Skeletal muscle satellite cell (primary cell): ENCODE measurements at regions not wholly inside any gene's neighbourhood (a gene's known extent, or its start where the extent isn't known, plus 50 kb on each side); places are given as distances from the start of the nearest gene placed in this dataset.
A peak's percentile ranks its signal among the peaks of the same experiment; 100 is the strongest.

Experiments
- H3K27me3 ChIP-seq: 2 replicates; pipeline ENCODE4 v1.7.0; 2013; ENCODE audit warnings: low read length; ENCODE audit not compliant: control insufficient read depth, insufficient read depth
- H3K36me3 ChIP-seq: 2 replicates; pipeline ENCODE4 v1.7.0; 2013; ENCODE audit warnings: mild to moderate bottlenecking, control low read depth, low read length; ENCODE audit not compliant: insufficient read depth
- H3K4me1 ChIP-seq: 2 replicates; pipeline ENCODE4 v1.7.0; 2013; ENCODE audit warnings: low read length; ENCODE audit not compliant: control insufficient read depth, insufficient read depth
- H3K4me2 ChIP-seq: 2 replicates; pipeline ENCODE4 v1.7.0; 2013; ENCODE audit warnings: mild to moderate bottlenecking, low read length
- H3K4me3 ChIP-seq: 2 replicates; pipeline ENCODE4 v1.7.0; 2013; ENCODE audit warnings: low read length
- H3K9ac ChIP-seq: 2 replicates; pipeline ENCODE4 v1.7.0; 2013; ENCODE audit warnings: mild to moderate bottlenecking, low read depth, low read length, moderate library complexity
- H3K9me3 ChIP-seq: replicated peaks from 2 replicates; pipeline ENCODE4 v1.7.0; 2013; ENCODE audit warnings: mild to moderate bottlenecking, control low read depth, low read length

DNA sequence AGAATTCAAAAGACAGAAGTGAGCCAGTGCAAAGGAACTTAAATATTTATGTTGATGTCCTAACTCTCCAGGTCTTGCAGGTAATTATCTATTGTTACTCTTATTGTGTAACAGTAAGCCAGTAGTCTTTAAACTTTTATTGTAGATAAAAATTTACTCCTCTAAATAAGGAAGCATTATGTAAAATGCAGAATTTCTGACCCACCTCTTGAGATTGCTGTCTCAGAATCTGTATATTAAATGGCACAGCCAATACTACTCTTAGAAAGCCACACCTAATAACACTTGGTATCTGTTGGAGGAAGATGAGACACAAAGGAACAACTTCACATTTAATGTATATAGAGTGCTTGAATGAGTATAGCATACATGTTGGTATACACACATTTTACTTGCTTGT, 613.5 kb upstream of the ZNF804A start:
- H3K4me2 ChIP-seq = no peak overlapping the region
- H3K4me1 ChIP-seq = no peaks in the 10 kb centered on the region
- no peaks in the 10 kb centered on the region for H3K9me3 ChIP-seq
- H3K4me3 ChIP-seq = no peak overlapping the region
- no peaks in the 10 kb centered on the region for H3K27me3 ChIP-seq
- no peak overlapping the region for H3K9ac ChIP-seq
- H3K36me3 ChIP-seq = no peaks in the 10 kb centered on the region

DNA sequence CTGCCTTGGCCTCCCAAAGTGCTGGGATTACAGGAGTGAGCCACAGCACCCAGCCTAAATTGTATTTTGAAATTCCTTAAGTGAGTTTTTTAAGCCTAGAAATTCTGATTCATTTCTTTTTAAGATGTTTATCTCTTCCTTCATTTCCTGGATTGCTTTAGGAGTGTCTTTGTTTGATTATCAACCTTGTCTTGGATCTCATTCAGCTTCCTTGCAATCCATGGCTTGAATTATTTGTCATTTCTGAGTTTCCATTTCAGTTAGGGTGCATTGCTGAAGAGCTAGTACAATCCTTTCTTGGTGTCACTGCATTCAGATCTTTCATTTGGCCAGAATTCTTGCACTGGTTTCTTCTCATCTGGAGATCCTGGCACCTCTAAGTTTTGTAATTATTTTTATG, 606.4 kb upstream of the ZNF804A start:
- H3K4me2 ChIP-seq = no peak overlapping the region
- H3K9me3 ChIP-seq = no peaks in the 10 kb centered on the region
- H3K36me3 ChIP-seq = no peaks in the 10 kb centered on the region

DNA sequence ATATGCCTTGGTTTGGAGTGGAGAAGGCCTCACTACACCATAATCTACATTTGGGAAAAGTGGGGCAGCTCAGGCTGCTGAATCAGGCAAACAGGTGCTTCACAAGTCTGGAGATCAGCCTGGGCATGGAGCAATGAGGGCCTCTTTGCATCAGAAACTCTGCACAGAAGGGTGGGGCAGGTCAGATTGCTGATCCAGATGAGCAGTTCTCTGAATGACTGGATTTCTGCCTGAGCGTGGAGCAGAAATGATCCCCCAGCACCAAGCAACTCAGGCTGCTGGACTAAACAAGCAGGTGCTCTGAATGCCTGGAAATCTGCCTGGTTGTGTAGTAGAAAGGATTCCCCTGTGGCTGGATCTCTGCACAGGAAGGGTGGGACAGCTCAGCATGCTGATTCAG, 605.3 kb upstream of the ZNF804A start:
- H3K4me2 ChIP-seq = no peak overlapping the region
- H3K36me3 ChIP-seq = no peaks in the 10 kb centered on the region
- H3K4me3 ChIP-seq = no peak overlapping the region
- H3K4me1 ChIP-seq = no peaks in the 10 kb centered on the region
- H3K27me3 ChIP-seq = no peaks in the 10 kb centered on the region
- H3K9ac ChIP-seq = no peak overlapping the region
- H3K9me3 ChIP-seq = no peaks in the 10 kb centered on the region

More for the DNA sequence above, 606.4 kb upstream of the ZNF804A start:
- Histone ChIP-seq H3K4me1 (no peaks in the 10 kb centered on the region), H3K27me3 (no peaks in the 10 kb centered on the region), H3K4me3 (no peak overlapping the region), H3K9ac (no peak overlapping the region)

DNA sequence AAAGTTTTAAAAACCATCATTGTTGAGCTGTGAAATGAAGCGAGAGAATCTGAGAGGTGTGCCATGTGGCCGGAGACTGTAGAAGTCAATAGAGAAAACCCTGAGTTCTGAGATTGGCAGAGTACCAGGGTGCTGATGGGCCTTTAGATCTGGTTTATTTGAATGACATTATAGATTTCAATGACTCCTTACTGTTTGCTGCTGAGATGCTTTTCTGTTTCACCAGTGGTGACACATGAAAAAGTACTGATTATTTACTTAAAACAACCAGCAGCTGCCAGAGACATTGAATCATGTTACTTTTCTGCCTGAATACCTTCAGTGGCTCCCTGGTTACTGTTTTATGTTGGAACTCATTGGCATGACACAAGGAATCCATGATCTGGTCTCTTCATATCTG, 602.7 kb upstream of the ZNF804A start:
- H3K4me1 ChIP-seq = no peaks in the 10 kb centered on the region
- H3K9ac ChIP-seq = no peak overlapping the region
- no peaks in the 10 kb centered on the region for H3K27me3 ChIP-seq
- H3K36me3 ChIP-seq = no peaks in the 10 kb centered on the region
- no peaks in the 10 kb centered on the region for H3K9me3 ChIP-seq
- no peak overlapping the region for H3K4me3 ChIP-seq
- H3K4me2 ChIP-seq = no peak overlapping the region

DNA sequence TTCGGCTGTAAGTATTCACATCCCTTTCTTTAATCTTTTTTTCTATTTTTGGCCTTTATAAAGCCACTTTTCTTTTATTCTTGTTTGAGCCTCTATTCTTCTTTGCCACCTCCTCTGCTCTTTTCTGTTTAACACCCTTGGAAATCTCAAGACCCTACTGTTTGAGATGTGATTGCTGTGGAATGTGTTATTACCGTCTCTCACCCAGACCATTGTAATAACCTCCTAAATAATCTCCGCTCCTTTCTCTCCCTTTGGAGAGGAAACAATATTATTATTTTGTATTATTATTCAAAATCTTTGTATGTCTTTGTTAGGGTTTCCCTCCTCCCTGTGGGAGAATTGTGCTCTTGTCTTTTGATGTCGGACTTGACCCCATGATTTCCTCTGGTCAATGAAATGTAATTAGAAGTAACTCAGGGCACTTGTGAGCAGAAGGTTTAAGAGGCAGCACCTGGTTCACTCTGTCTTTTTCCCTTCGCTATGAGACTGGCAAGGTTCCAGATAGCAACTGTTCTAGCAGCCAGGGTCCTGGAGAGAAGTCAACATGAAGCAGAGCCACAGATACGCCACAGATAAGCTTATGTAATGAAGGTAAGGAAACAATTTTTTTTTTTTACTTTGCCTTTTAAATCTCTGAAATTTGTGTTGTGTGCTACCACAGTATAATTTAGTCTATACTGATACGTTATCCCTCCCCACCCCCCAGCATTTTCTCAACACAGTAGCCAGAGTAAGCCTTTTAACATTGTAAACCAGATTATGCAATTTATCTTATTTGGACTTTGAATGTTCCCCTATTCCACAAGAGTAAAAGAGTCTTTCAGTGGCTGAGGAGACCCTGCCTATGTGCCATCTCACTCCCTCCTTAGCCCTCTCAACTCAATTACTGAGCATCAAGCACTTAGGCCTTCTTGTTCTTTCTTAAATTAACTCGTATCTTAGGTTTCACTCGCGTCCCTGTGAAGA, 601.2 kb upstream of the ZNF804A start:
- no peak overlapping the region for H3K4me2 ChIP-seq
- no peaks in the 10 kb centered on the region for H3K27me3 ChIP-seq
- no peaks in the 10 kb centered on the region for H3K9me3 ChIP-seq
- no peaks in the 10 kb centered on the region for H3K4me1 ChIP-seq
- no peak overlapping the region for H3K9ac ChIP-seq
- no peaks in the 10 kb centered on the region for H3K36me3 ChIP-seq
- no peak overlapping the region for H3K4me3 ChIP-seq

DNA sequence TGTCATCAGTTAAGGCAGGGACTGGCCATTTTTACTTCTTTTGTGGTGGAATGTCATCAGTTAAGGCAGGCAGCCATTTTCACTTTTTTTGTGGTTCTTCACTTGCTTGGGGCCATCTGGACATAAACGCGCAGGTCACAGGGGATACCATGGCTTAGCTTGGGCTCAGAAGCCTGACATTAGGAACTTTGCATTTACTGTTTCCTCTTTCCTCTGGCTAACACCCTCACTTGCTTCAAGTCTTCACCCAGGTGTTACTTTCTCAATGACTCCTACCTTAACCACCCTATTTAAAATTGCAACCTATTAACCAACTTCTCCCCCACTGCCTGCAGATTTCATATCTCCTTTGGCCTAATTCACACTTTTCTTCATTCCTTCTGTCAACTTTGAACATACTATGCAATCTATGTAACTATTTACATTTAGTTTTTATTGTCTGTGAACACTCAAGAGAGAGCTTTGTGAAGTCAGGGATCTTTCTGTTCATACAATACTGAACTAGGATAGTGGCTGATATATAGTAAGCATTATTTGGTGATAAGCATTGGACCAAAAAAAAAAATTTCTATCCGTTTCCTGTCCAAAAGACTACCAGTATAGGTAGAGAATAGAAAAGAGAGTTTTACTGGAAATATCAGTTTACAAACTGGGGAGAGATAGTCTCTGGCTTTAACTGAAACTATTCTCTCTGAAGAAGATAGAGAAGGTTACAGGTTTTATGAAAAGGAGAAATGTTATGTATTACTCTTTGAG, 600.1 kb upstream of the ZNF804A start:
- no peaks in the 10 kb centered on the region for H3K27me3 ChIP-seq
- H3K9ac ChIP-seq = no peak overlapping the region
- H3K4me3 ChIP-seq = no peak overlapping the region
- H3K9me3 ChIP-seq = no peaks in the 10 kb centered on the region
- no peak overlapping the region for H3K4me2 ChIP-seq
- H3K4me1 ChIP-seq = no peaks in the 10 kb centered on the region
- no peaks in the 10 kb centered on the region for H3K36me3 ChIP-seq

DNA sequence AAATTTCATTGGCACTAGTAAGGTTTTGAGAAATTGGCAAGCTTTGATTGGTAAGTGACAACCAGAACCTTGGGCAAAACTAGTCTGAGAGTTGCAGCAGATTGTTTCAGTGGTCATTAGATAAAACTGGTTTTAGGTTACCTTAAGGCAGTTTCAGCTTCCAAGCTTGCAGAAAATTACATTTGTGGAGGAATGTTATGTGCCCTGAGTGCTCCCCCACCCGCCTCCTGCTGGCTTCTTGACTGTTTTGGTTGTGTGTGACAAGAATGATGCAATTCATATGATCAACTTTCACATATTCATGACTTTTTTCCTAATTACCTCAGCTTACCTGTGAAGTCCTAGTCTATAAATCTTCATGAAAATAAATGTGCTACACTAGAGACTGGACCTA, 599.5 kb upstream of the ZNF804A start:
- no peaks in the 10 kb centered on the region for H3K4me1 ChIP-seq
- H3K36me3 ChIP-seq = no peaks in the 10 kb centered on the region
- H3K4me2 ChIP-seq = no peak overlapping the region
- H3K9ac ChIP-seq = no peak overlapping the region
- H3K4me3 ChIP-seq = no peak overlapping the region
- no peaks in the 10 kb centered on the region for H3K27me3 ChIP-seq
- H3K9me3 ChIP-seq = no peaks in the 10 kb centered on the region

DNA sequence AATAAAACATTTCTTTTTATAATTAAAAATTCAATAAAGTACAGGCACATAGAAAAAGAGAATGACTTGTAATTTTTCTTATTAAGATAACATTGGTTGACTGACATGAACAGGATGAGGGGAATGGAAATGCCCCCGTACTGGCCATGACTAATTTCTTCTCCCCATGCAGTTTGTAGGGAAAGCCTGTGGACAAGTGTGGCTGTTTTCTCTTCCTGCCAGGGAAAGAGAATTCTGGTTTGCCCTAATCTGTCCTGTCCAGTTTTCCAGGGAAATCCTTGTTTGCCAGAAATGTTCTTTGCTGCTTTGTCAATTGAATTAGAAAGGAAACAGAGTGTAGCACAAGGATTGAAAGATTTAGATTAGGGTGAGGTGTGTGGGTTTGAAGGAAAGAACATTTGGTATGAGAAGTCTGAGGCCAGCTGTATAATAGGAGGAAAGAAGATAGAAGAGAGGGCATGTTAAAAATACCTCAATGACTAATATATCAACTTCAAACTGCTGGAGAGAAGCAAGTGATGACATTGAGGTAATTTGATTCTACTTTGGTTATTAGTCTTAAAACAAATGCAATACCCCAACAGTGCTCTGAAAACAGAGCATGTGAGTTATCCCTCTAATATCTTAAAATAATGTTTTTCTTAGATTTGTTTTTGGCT, 593.9 kb upstream of the ZNF804A start:
- no peak overlapping the region for H3K9ac ChIP-seq
- H3K4me3 ChIP-seq = no peak overlapping the region
- peaks cover 12% of the 10 kb centered on the region for H3K4me1 ChIP-seq
- H3K9me3 ChIP-seq = no peaks in the 10 kb centered on the region
- H3K27me3 ChIP-seq = no peaks in the 10 kb centered on the region
- no peaks in the 10 kb centered on the region for H3K36me3 ChIP-seq
- peak overlapping the region; percentile 18 for H3K4me2 ChIP-seq

DNA sequence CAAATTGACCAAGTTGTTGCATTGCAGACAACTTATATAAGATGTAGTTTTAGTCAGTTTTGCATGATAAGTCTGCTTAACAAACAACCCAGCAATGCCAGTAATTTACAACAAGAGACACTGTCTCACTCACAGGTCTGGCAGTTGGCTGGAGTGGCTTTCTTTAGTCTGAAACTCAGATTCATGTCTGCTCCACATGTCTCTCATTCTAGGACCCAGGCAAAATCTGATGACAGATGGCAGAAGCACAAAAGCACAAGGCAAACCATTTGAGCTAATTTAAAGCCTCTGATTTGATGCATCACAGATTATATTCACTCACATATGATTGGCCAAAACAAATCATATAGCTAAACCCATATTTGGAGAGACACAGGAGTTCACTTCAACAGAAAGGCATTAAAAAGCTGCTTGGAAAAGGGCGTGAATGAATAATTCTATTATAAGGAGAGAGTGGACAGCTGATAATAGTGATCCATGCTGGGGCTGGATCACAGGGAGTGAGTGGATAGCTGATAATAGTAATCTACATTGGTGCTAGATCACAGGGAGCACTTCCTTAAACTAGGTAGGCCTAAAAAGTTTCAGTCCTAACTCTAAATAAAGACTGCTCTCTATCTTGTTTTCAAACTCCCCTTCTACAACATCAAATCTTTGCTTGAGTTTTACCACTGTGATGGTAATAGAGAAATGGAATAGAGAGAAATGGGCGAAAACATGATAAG, 593.2 kb upstream of the ZNF804A start:
- no peaks in the 10 kb centered on the region for H3K36me3 ChIP-seq
- peaks cover 12% of the 10 kb centered on the region for H3K4me1 ChIP-seq
- H3K9ac ChIP-seq = no peak overlapping the region
- peak overlapping the region; percentile 18 for H3K4me2 ChIP-seq
- H3K4me3 ChIP-seq = no peak overlapping the region
- no peaks in the 10 kb centered on the region for H3K9me3 ChIP-seq
- no peaks in the 10 kb centered on the region for H3K27me3 ChIP-seq

DNA sequence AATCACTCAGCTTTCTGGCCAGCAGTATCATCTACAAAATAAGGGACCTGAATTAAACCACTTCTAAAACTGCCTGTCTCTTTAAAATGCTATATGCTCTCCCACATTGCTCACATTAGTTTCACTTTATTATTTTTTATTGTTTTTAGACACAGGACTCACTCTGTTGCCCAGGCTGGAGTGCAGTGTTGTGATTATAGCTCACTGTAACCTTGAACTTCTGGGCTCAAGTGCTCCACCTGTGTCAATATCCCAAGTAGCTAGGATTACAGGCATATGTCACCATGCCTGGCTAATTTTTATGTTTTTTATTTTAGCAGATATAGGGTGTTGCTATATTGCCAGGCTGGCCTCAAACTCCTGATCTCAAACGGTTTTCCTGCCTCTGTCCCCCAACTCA, 591.3 kb upstream of the ZNF804A start:
- Histone ChIP-seq H3K36me3 (no peaks in the 10 kb centered on the region), H3K9me3 (no peaks in the 10 kb centered on the region), H3K4me1 (peaks cover 12% of the 10 kb centered on the region), H3K9ac (no peak overlapping the region), H3K27me3 (no peaks in the 10 kb centered on the region), H3K4me3 (no peak overlapping the region), H3K4me2 (no peak overlapping the region)

DNA sequence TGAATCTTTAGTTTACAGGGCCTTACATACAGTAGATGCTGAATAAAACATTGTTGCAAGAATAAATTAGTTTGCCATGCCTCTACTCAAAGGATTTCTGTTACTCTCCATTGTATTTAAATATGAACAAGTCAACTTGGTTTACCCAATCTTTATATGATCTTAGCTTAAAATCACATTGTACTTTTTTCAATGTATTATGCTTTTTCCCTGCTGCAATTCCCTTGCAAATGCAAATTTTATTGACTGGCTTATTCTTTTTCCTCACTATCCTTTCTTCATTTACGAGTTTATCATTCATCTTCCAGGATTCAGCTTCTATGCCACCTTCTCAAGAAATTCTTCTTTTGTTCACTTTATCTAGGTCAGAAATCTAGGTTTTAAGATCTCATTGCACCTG, 571.4 kb upstream of the ZNF804A start:
- no peak overlapping the region for H3K9ac ChIP-seq
- no peak overlapping the region for H3K4me2 ChIP-seq
- no peaks in the 10 kb centered on the region for H3K4me1 ChIP-seq
- no peak overlapping the region for H3K4me3 ChIP-seq
- H3K36me3 ChIP-seq = no peaks in the 10 kb centered on the region
- H3K9me3 ChIP-seq = no peaks in the 10 kb centered on the region
- H3K27me3 ChIP-seq = no peaks in the 10 kb centered on the region
